HG03280 (cell line): ENCODE measurements at regions not wholly inside any gene's neighbourhood (a gene's known extent, or its start where the extent isn't known, plus 50 kb on each side); places are given as distances from the start of the nearest gene placed in this dataset.

Experiments
- ATAC-seq: cut with Tn5 transposase; IDR thresholded peaks from one replicate; pipeline ENCODE4 v1.9.1; 2021; ENCODE audit warnings: mild to moderate bottlenecking, moderate library complexity; ENCODE audit not compliant: unreplicated experiment

- no peak for ATAC-seq
Observed at GRCh38 chr18:77896586-77897252, 647.1 kb downstream of the GALR1 start.

GRCh38 chr18:77897606-77898005 is 648.0 kb downstream of the GALR1 start:
- no peak for ATAC-seq

- peak; percentile 98 for ATAC-seq
Observed at GRCh38 chr18:77899972-77900754, 650.5 kb downstream of the GALR1 start.

GRCh38 chr18:77905011-77905410 is 655.4 kb downstream of the GALR1 start:
- no peak for ATAC-seq

- no peak for ATAC-seq
Observed at GRCh38 chr18:77905449-77906055, 655.9 kb downstream of the GALR1 start.

- no peak for ATAC-seq
Observed at GRCh38 chr18:77906103-77906892, 656.6 kb downstream of the GALR1 start.

- ATAC-seq = no peak
Observed at GRCh38 chr18:77910347-77910746, 660.7 kb downstream of the GALR1 start.

GRCh38 chr18:77911971-77912605 is 662.4 kb downstream of the GALR1 start:
- ATAC-seq = no peak

GRCh38 chr18:77918730-77919129 is 669.1 kb downstream of the GALR1 start:
- no peak for ATAC-seq

- ATAC-seq = no peak
Observed at GRCh38 chr18:77919923-77920322, 670.3 kb downstream of the GALR1 start.

GRCh38 chr18:77935342-77935741 is 685.7 kb downstream of the GALR1 start:
- ATAC-seq = no peak

GRCh38 chr18:77940566-77940965 is 690.9 kb downstream of the GALR1 start:
- ATAC-seq = no peak

GRCh38 chr18:77944533-77944932 is 694.9 kb downstream of the GALR1 start:
- ATAC-seq = no peak

- ATAC-seq = no peak
Observed at GRCh38 chr18:77948567-77948966, 698.9 kb downstream of the GALR1 start.

- no peak for ATAC-seq
Observed at GRCh38 chr18:77949355-77949973, 699.8 kb downstream of the GALR1 start.

GRCh38 chr18:77959248-77959647 is 709.6 kb downstream of the GALR1 start:
- ATAC-seq = no peak

GRCh38 chr18:77960791-77961410 is 711.3 kb downstream of the GALR1 start:
- no peak for ATAC-seq

GRCh38 chr18:77967071-77967470 is 717.4 kb downstream of the GALR1 start:
- ATAC-seq = no peak

GRCh38 chr18:77967791-77968190 is 718.1 kb downstream of the GALR1 start:
- no peak for ATAC-seq

- ATAC-seq = no peak
Observed at GRCh38 chr18:77969972-77970371, 720.3 kb downstream of the GALR1 start.
